ENCODE measurements at regions not wholly inside any gene's neighbourhood (a gene's known extent, or its start where the extent isn't known, plus 50 kb on each side); places are given as distances from the start of the nearest gene placed in this dataset.

GRCh38 chr1:208486677-208487076, 242.5 kb upstream of the PLXNA2 start:
- no peak for TF ChIP-seq CTCF (IDR thresholded peaks at IDR 0.05)
- TF ChIP-seq POLR2AphosphoS5 (IDR thresholded peaks at IDR 0.05; ENCODE audit: low read depth, low read length), result no peak
- TF ChIP-seq REST (IDR thresholded peaks at IDR 0.05; ENCODE audit: insufficient read depth in 1 of 2, low read depth in 2 of 2, low read length in 1 of 2), result no peak
- no peak for TF ChIP-seq TCF7L2 (IDR thresholded peaks at IDR 0.05; ENCODE audit: low read depth, low read length)
